Liver (tissue), 3 donors: ENCODE measurements at regions not wholly inside any gene's neighbourhood (a gene's known extent, or its start where the extent isn't known, plus 50 kb on each side); places are given as distances from the start of the nearest gene placed in this dataset.

ENCODE experiments used
- ATF3 ChIP-seq: IDR thresholded peaks from 2 replicates; pipeline ENCODE4 v1.6.1; 2016; ENCODE audit warnings: antibody characterized with exemption
- CTCF ChIP-seq: fragments of 150-350 bp; IDR thresholded peaks from 2 replicates; pipeline ENCODE4 v1.5.1; 2017; ENCODE audit warnings: improper control_type of control experiment, low read depth, low read length; ENCODE audit not compliant: missing input control
- RAD21 ChIP-seq, 2 donors: IDR thresholded peaks; 2 replicates each; pipeline ENCODE4 v1.6.1; 2016; ENCODE audit warnings: antibody characterized with exemption in 2 of 2, mild to moderate bottlenecking in 2 of 2
- REST ChIP-seq: IDR thresholded peaks from 2 replicates; pipeline ENCODE4 v1.6.1; 2016; ENCODE audit warnings: antibody characterized with exemption, mild to moderate bottlenecking
- RXRA ChIP-seq, 2 donors: IDR thresholded peaks; 2 replicates each; pipeline ENCODE4 v1.6.1; 2017 to 2018; ENCODE audit warnings: antibody characterized with exemption in 2 of 2, mild to moderate bottlenecking in 1 of 2
- SP1 ChIP-seq: IDR thresholded peaks from 2 replicates; pipeline ENCODE4 v1.6.1; 2018; ENCODE audit warnings: antibody characterized with exemption, mild to moderate bottlenecking
- donor health status: healthy.
- donor health status: healthy.

GRCh38 chr11:135001581-135001980 lies 589.5 kb upstream of the B3GAT1 start:
- TF ChIP-seq SP1 (no peak), REST (no peak), CTCF (no peak), ATF3 (no peak), RXRA (IDR thresholded peaks at IDR 0.05) (no peak), RAD21 (IDR thresholded peaks at IDR 0.05) (no peak)
